Tibial nerve (tissue), 4 donors: ENCODE measurements at regions not wholly inside any gene's neighbourhood (a gene's known extent, or its start where the extent isn't known, plus 50 kb on each side); places are given as distances from the start of the nearest gene placed in this dataset.
A peak's percentile ranks its signal among the peaks of the same experiment; 100 is the strongest.

Experiments
- DNase-seq, 2 donors: peaks; one replicate each; pipeline ENCODE4 v3.0.0-alpha.2; 2019; ENCODE audit warnings: low spot score in 2 of 2
- H3K27ac ChIP-seq, 4 donors: fragments of 200-600 bp; sonication (generic) in 3 of 4; one replicate each; pipeline ENCODE4 v1.5.1; 2017 to 2019; ENCODE audit warnings: mild to moderate bottlenecking in 1 of 4
- H3K27me3 ChIP-seq, 2 donors: fragments of 200-600 bp; sonication (generic) in 1 of 2; one replicate each; pipeline versions ENCODE4 v1.5.1 to v1.6.0; 2017 to 2019
- H3K36me3 ChIP-seq, 3 donors: fragments of 200-600 bp; sonication (generic); one replicate each; pipeline ENCODE4 v1.5.1; 2018 to 2019
- H3K4me1 ChIP-seq, 4 donors: fragments of 200-600 bp; sonication (generic) in 3 of 4; one replicate each; pipeline ENCODE4 v1.5.1; 2017 to 2019
- H3K4me3 ChIP-seq, 4 donors: fragments of 200-600 bp; sonication (generic) in 3 of 4; one replicate each; pipeline ENCODE4 v1.5.1; 2017 to 2019; ENCODE audit warnings: mild to moderate bottlenecking in 1 of 4, moderate library complexity in 1 of 4
- H3K9me3 ChIP-seq, 4 donors: fragments of 200-600 bp; sonication (generic) in 3 of 4; one replicate each; pipeline ENCODE4 v1.5.1; 2017 to 2019
- CTCF ChIP-seq, 5 experiments: fragments of 200-600 bp in 3 of 5; fragments of 450-650 bp in 2 of 5; sonication (generic) in 3 of 5; IDR thresholded peaks; one replicate each; pipeline ENCODE4 v1.5.1; 2016 to 2019; ENCODE audit warnings: antibody characterized with exemption in 5 of 5, mild to moderate bottlenecking in 3 of 5, moderate library complexity in 2 of 5
- EP300 ChIP-seq, 2 donors: sonication (generic); formaldehyde crosslinking; IDR thresholded peaks; one replicate each; pipeline ENCODE4 v1.6.1; 2017; ENCODE audit warnings: antibody characterized with exemption in 2 of 2, mild to moderate bottlenecking in 1 of 2
- POLR2A ChIP-seq, 2 donors: fragments of 450-650 bp; IDR thresholded peaks; one replicate each; pipeline ENCODE4 v1.6.1; 2017; ENCODE audit warnings: antibody characterized with exemption in 2 of 2, mild to moderate bottlenecking in 2 of 2, moderate library complexity in 2 of 2
- WGBS, 2 donors: methylation state at CpG; one replicate each; pipeline ENCODE4 v1.1.5; 2018; 5-methylcytosine and 5-hydroxymethylcytosine counted together

GRCh38 chr14:103195828-103196615 is 72.8 kb downstream of the TNFAIP2 start:
- Histone ChIP-seq H3K4me1 (peaks cover 0 to 5% (median 1%) of the 10 kb centered on the region in 4 donors), H3K27ac (no peak overlapping the region), H3K27me3 (no peaks in the 10 kb centered on the region), H3K4me3 (no peak overlapping the region), H3K9me3 (peaks cover 0 to 2% (median 0%) of the 10 kb centered on the region in 4 donors), H3K36me3 (no peaks in the 10 kb centered on the region)
- TF ChIP-seq EP300 (IDR thresholded peaks at IDR 0.05) (no peak), POLR2A (IDR thresholded peaks at IDR 0.05) (no peak), CTCF (IDR thresholded peaks at IDR 0.05) (no peak)
- DNase-seq, result no peak
- 82 to 90% methylated on average over 19 to 22 of the region's 22 CpGs for whole genome bisulfite sequencing, 2 donors

- no peak overlapping the region for H3K27ac ChIP-seq
- no peak overlapping the region for H3K4me3 ChIP-seq
- H3K9me3 ChIP-seq, result peaks cover 0 to 6% (median 0%) of the 10 kb centered on the region in 4 donors
- no peaks in the 10 kb centered on the region for H3K36me3 ChIP-seq
- peaks cover 0 to 5% (median 1%) of the 10 kb centered on the region in 4 donors for H3K4me1 ChIP-seq
- WGBS, 2 donors, result 91 to 93% methylated on average over 11 of the region's 11 CpGs
- DNase-seq, result no peak
- H3K27me3 ChIP-seq, result no peaks in the 10 kb centered on the region
- no peak for TF ChIP-seq POLR2A (IDR thresholded peaks at IDR 0.05)
- no peak for TF ChIP-seq EP300 (IDR thresholded peaks at IDR 0.05)
- TF ChIP-seq CTCF (IDR thresholded peaks at IDR 0.05), result no peak
Observed at GRCh38 chr14:103196716-103197115, 73.5 kb downstream of the TNFAIP2 start.

- TF ChIP-seq CTCF (IDR thresholded peaks at IDR 0.05) (no peak), EP300 (IDR thresholded peaks at IDR 0.05) (peak in 1 of 2 donors; percentile 82), POLR2A (IDR thresholded peaks at IDR 0.05) (no peak)
- H3K4me1 ChIP-seq, result peaks cover 0 to 5% (median 1%) of the 10 kb centered on the region in 4 donors
- H3K4me3 ChIP-seq, result no peak overlapping the region
- peaks cover 0 to 6% (median 0%) of the 10 kb centered on the region in 4 donors for H3K9me3 ChIP-seq
- H3K27ac ChIP-seq, result peak overlapping the region; percentile 35 to 78 (median 54)
- WGBS, 2 donors, result 68 to 69% methylated on average over 14 of the region's 14 CpGs
- H3K36me3 ChIP-seq, result no peaks in the 10 kb centered on the region
- no peaks in the 10 kb centered on the region for H3K27me3 ChIP-seq
- peak in 1 of 2 donors; percentile 56 for DNase-seq
Observed at GRCh38 chr14:103198131-103199105, 75.2 kb downstream of the TNFAIP2 start.

GRCh38 chr14:103199124-103199523 is 75.9 kb downstream of the TNFAIP2 start:
- TF ChIP-seq CTCF (IDR thresholded peaks at IDR 0.05) (no peak), POLR2A (IDR thresholded peaks at IDR 0.05) (no peak), EP300 (IDR thresholded peaks at IDR 0.05) (no peak)
- WGBS, 2 donors, result 68 to 72% methylated on average over 6 of the region's 6 CpGs
- DNase-seq, result peak in 1 of 2 donors; percentile 36
- Histone ChIP-seq H3K4me1 (peaks cover 0 to 5% (median 1%) of the 10 kb centered on the region in 4 donors), H3K27me3 (no peaks in the 10 kb centered on the region), H3K4me3 (no peak overlapping the region), H3K9me3 (peaks cover 0 to 12% (median 0%) of the 10 kb centered on the region in 4 donors), H3K36me3 (peaks cover 0 to under 1% (median 0%) of the 10 kb centered on the region in 3 donors), H3K27ac (peak overlapping the region in 3 of 4 donors; percentile 47 to 78 (median 50))
